HG02970 (cell line): ENCODE measurements at regions not wholly inside any gene's neighbourhood (a gene's known extent, or its start where the extent isn't known, plus 50 kb on each side); places are given as distances from the start of the nearest gene placed in this dataset.
"Not testable (repeated sequence)": the region's sequence is repeated elsewhere in the genome, so short reads cannot be mapped to it uniquely, and the experiment has no call there.

Experiments used
- ATAC-seq: cut with Tn5 transposase; IDR thresholded peaks from one replicate; pipeline ENCODE4 v1.9.1; 2021; ENCODE audit warnings: mild to moderate bottlenecking, moderate library complexity, moderate number of reproducible peaks; ENCODE audit not compliant: unreplicated experiment, low FRiP score

GRCh38 chr10:55551603-55552002 is 750.6 kb upstream of the PCDH15 start:
- no peak for ATAC-seq

- ATAC-seq, result no peak
These were observed 749.2 kb upstream of the PCDH15 start for GRCh38 chr10:55550236-55550635.

- not testable (repeated sequence) for ATAC-seq
These were observed 736.5 kb upstream of the PCDH15 start for GRCh38 chr10:55537497-55537896.

- no peak for ATAC-seq
These were observed 718.2 kb upstream of the PCDH15 start for GRCh38 chr10:55519264-55519663.

GRCh38 chr10:55518416-55518815 is 717.4 kb upstream of the PCDH15 start:
- not testable (repeated sequence) for ATAC-seq

GRCh38 chr10:55509168-55509567 is 708.1 kb upstream of the PCDH15 start:
- no peak for ATAC-seq

GRCh38 chr10:55500931-55501559 is 700.0 kb upstream of the PCDH15 start:
- ATAC-seq, result no peak

- ATAC-seq, result no peak
These were observed 697.0 kb upstream of the PCDH15 start for GRCh38 chr10:55497893-55498499.

GRCh38 chr10:55495555-55495954 is 694.5 kb upstream of the PCDH15 start:
- ATAC-seq, result no peak

GRCh38 chr10:55491712-55492111 is 690.7 kb upstream of the PCDH15 start:
- ATAC-seq, result no peak

- ATAC-seq, result no peak
These were observed 684.8 kb upstream of the PCDH15 start for GRCh38 chr10:55485827-55486226.

GRCh38 chr10:55476129-55476528 is 675.1 kb upstream of the PCDH15 start:
- no peak for ATAC-seq

GRCh38 chr10:55474258-55474657 is 673.2 kb upstream of the PCDH15 start:
- ATAC-seq, result no peak

- no peak for ATAC-seq
These were observed 669.8 kb upstream of the PCDH15 start for GRCh38 chr10:55470840-55471239.

GRCh38 chr10:55466806-55467504 is 665.9 kb upstream of the PCDH15 start:
- no peak for ATAC-seq

- ATAC-seq, result no peak
These were observed 663.1 kb upstream of the PCDH15 start for GRCh38 chr10:55464083-55464482.

- ATAC-seq, result no peak
These were observed 659.0 kb upstream of the PCDH15 start for GRCh38 chr10:55460008-55460407.

GRCh38 chr10:55449981-55450380 is 649.0 kb upstream of the PCDH15 start:
- ATAC-seq, result no peak

- no peak for ATAC-seq
These were observed 645.5 kb upstream of the PCDH15 start for GRCh38 chr10:55446441-55447002.

GRCh38 chr10:55441777-55442176 is 640.7 kb upstream of the PCDH15 start:
- ATAC-seq, result no peak

GRCh38 chr10:55426138-55426537 is 625.1 kb upstream of the PCDH15 start:
- no peak for ATAC-seq
